Stimulated activated memory B cell treated with anti-CD40 and anti-IgM and Interleukin-4, amounts not matched to agents 10 μg/mL and 1 μg/mL and 100 μg/mL, for 72 hours (primary cell): ENCODE measurements at regions not wholly inside any gene's neighbourhood (a gene's known extent, or its start where the extent isn't known, plus 50 kb on each side); places are given as distances from the start of the nearest gene placed in this dataset.
"Not testable (repeated sequence)": the region's sequence is repeated elsewhere in the genome, so short reads cannot be mapped to it uniquely, and the experiment has no call there.

Experiments
- ATAC-seq: fragments of 150-1000 bp; cut with Tn5 transposase; 2 replicates; pipeline ENCODE4 v1.10.0; 2021
- H3K27ac Mint-ChIP-seq: one replicate; pipeline ENCODE4 v1.8.0; 2022; ENCODE audit warnings: mild to moderate bottlenecking, mixed read lengths
- H3K27me3 Mint-ChIP-seq: one replicate; pipeline ENCODE4 v1.8.0; 2022; ENCODE audit warnings: mixed read lengths
- H3K36me3 Mint-ChIP-seq: one replicate; pipeline ENCODE4 v1.8.0; 2022; ENCODE audit warnings: mixed read lengths
- H3K4me1 Mint-ChIP-seq: one replicate; pipeline ENCODE4 v1.8.0; 2022; ENCODE audit warnings: mixed read lengths
- H3K4me3 Mint-ChIP-seq: one replicate; pipeline ENCODE4 v1.8.0; 2022; ENCODE audit warnings: mild to moderate bottlenecking, moderate library complexity, mixed read lengths
- H3K9me3 Mint-ChIP-seq: one replicate; pipeline ENCODE4 v1.8.0; 2022; ENCODE audit warnings: mixed read lengths

GRCh38 chr11:15349413-15349812 is 234.7 kb downstream of the INSC start:
- no peak for ATAC-seq
- H3K4me1 Mint-ChIP-seq, result no peaks in the 10 kb centered on the region
- no peak overlapping the region for H3K4me3 Mint-ChIP-seq
- H3K36me3 Mint-ChIP-seq, result no peaks in the 10 kb centered on the region
- H3K27me3 Mint-ChIP-seq, result no peaks in the 10 kb centered on the region
- peaks cover 6% of the 10 kb centered on the region for H3K9me3 Mint-ChIP-seq
- H3K27ac Mint-ChIP-seq, result no peak overlapping the region

- no peak overlapping the region for H3K27ac Mint-ChIP-seq
- no peaks in the 10 kb centered on the region for H3K36me3 Mint-ChIP-seq
- no peak for ATAC-seq
- H3K4me3 Mint-ChIP-seq, result no peak overlapping the region
- H3K4me1 Mint-ChIP-seq, result no peaks in the 10 kb centered on the region
- H3K9me3 Mint-ChIP-seq, result peaks cover 6% of the 10 kb centered on the region
- H3K27me3 Mint-ChIP-seq, result peaks cover 8% of the 10 kb centered on the region
Measured at GRCh38 chr11:15361316-15361715, 246.6 kb downstream of the INSC start.

GRCh38 chr11:15365286-15365685 is 250.6 kb downstream of the INSC start:
- H3K36me3 Mint-ChIP-seq, H3K4me1 Mint-ChIP-seq, ATAC-seq, H3K9me3 Mint-ChIP-seq, H3K27ac Mint-ChIP-seq, H3K27me3 Mint-ChIP-seq, H3K4me3 Mint-ChIP-seq: not testable (repeated sequence)

GRCh38 chr11:15367695-15368094 is 253.0 kb downstream of the INSC start:
- no peaks in the 10 kb centered on the region for H3K4me1 Mint-ChIP-seq
- no peak overlapping the region for H3K4me3 Mint-ChIP-seq
- no peak for ATAC-seq
- H3K27me3 Mint-ChIP-seq, result peaks cover 9% of the 10 kb centered on the region
- no peaks in the 10 kb centered on the region for H3K36me3 Mint-ChIP-seq
- H3K27ac Mint-ChIP-seq, result no peak overlapping the region
- H3K9me3 Mint-ChIP-seq, result no peaks in the 10 kb centered on the region

- ATAC-seq, result no peak
- Mint-ChIP-seq H3K4me3 (no peak overlapping the region), H3K36me3 (no peaks in the 10 kb centered on the region), H3K27ac (no peak overlapping the region), H3K4me1 (no peaks in the 10 kb centered on the region), H3K9me3 (peaks cover 2% of the 10 kb centered on the region), H3K27me3 (peaks cover 8% of the 10 kb centered on the region)
Measured at GRCh38 chr11:15370495-15371147, 255.9 kb downstream of the INSC start.

- Mint-ChIP-seq H3K36me3 (no peaks in the 10 kb centered on the region), H3K4me1 (no peaks in the 10 kb centered on the region), H3K27me3 (no peaks in the 10 kb centered on the region), H3K27ac (no peak overlapping the region), H3K4me3 (no peak overlapping the region), H3K9me3 (peaks cover 3% of the 10 kb centered on the region)
- ATAC-seq, result peak; percentile 42
Measured at GRCh38 chr11:15371533-15371932, 256.8 kb downstream of the INSC start.

- H3K4me3 Mint-ChIP-seq, result no peak overlapping the region
- ATAC-seq, result no peak
- no peaks in the 10 kb centered on the region for H3K27me3 Mint-ChIP-seq
- H3K4me1 Mint-ChIP-seq, result no peaks in the 10 kb centered on the region
- no peak overlapping the region for H3K27ac Mint-ChIP-seq
- H3K9me3 Mint-ChIP-seq, result peaks cover 5% of the 10 kb centered on the region
- no peaks in the 10 kb centered on the region for H3K36me3 Mint-ChIP-seq
Measured at GRCh38 chr11:15374418-15374817, 259.7 kb downstream of the INSC start.

GRCh38 chr11:15378941-15379340 is 264.2 kb downstream of the INSC start:
- ATAC-seq, result no peak
- Mint-ChIP-seq H3K9me3 (peaks cover 8% of the 10 kb centered on the region), H3K4me3 (no peak overlapping the region), H3K4me1 (no peaks in the 10 kb centered on the region), H3K27ac (no peak overlapping the region), H3K36me3 (no peaks in the 10 kb centered on the region), H3K27me3 (no peaks in the 10 kb centered on the region)

GRCh38 chr11:15379483-15379882 is 264.8 kb downstream of the INSC start:
- ATAC-seq, result no peak
- no peaks in the 10 kb centered on the region for H3K36me3 Mint-ChIP-seq
- no peaks in the 10 kb centered on the region for H3K4me1 Mint-ChIP-seq
- peaks cover 8% of the 10 kb centered on the region for H3K9me3 Mint-ChIP-seq
- H3K27ac Mint-ChIP-seq, result no peak overlapping the region
- no peak overlapping the region for H3K4me3 Mint-ChIP-seq
- H3K27me3 Mint-ChIP-seq, result no peaks in the 10 kb centered on the region

GRCh38 chr11:15390857-15391256 is 276.1 kb downstream of the INSC start:
- H3K27ac Mint-ChIP-seq, result no peak overlapping the region

GRCh38 chr11:15396778-15397177 is 282.1 kb downstream of the INSC start:
- no peaks in the 10 kb centered on the region for H3K27me3 Mint-ChIP-seq
- no peak overlapping the region for H3K27ac Mint-ChIP-seq
- no peaks in the 10 kb centered on the region for H3K4me1 Mint-ChIP-seq
- H3K4me3 Mint-ChIP-seq, result no peak overlapping the region
- no peaks in the 10 kb centered on the region for H3K36me3 Mint-ChIP-seq
- H3K9me3 Mint-ChIP-seq, result peaks cover 18% of the 10 kb centered on the region
- no peak for ATAC-seq

More at GRCh38 chr11:15390857-15391256, 276.1 kb downstream of the INSC start:
- Mint-ChIP-seq H3K9me3 (peaks cover 12% of the 10 kb centered on the region), H3K4me1 (no peaks in the 10 kb centered on the region), H3K4me3 (peak overlapping the region; percentile 48), H3K27me3 (no peaks in the 10 kb centered on the region), H3K36me3 (no peaks in the 10 kb centered on the region)
- ATAC-seq, result no peak

- H3K4me1 Mint-ChIP-seq, result no peaks in the 10 kb centered on the region
- ATAC-seq, result no peak
- H3K27ac Mint-ChIP-seq, result no peak overlapping the region
- H3K4me3 Mint-ChIP-seq, result no peak overlapping the region
- no peaks in the 10 kb centered on the region for H3K27me3 Mint-ChIP-seq
- H3K36me3 Mint-ChIP-seq, result no peaks in the 10 kb centered on the region
- H3K9me3 Mint-ChIP-seq, result peaks cover 4% of the 10 kb centered on the region
Measured at GRCh38 chr11:15406851-15407351, 292.2 kb downstream of the INSC start.

GRCh38 chr11:15412054-15412453 is 297.3 kb downstream of the INSC start:
- no peaks in the 10 kb centered on the region for H3K4me1 Mint-ChIP-seq
- no peak overlapping the region for H3K4me3 Mint-ChIP-seq
- no peaks in the 10 kb centered on the region for H3K36me3 Mint-ChIP-seq
- no peak for ATAC-seq
- no peak overlapping the region for H3K27ac Mint-ChIP-seq
- H3K27me3 Mint-ChIP-seq, result no peaks in the 10 kb centered on the region
- H3K9me3 Mint-ChIP-seq, result no peaks in the 10 kb centered on the region

GRCh38 chr11:15418921-15419320 is 304.2 kb downstream of the INSC start:
- Mint-ChIP-seq H3K4me1 (no peaks in the 10 kb centered on the region), H3K4me3 (no peak overlapping the region), H3K27me3 (no peaks in the 10 kb centered on the region), H3K9me3 (peaks cover 6% of the 10 kb centered on the region), H3K27ac (no peak overlapping the region), H3K36me3 (no peaks in the 10 kb centered on the region)
- ATAC-seq, result no peak

- Mint-ChIP-seq H3K4me3 (no peak overlapping the region), H3K27me3 (no peaks in the 10 kb centered on the region), H3K9me3 (peaks cover 6% of the 10 kb centered on the region), H3K27ac (no peak overlapping the region), H3K4me1 (no peaks in the 10 kb centered on the region), H3K36me3 (no peaks in the 10 kb centered on the region)
- no peak for ATAC-seq
Measured at GRCh38 chr11:15419696-15420095, 305.0 kb downstream of the INSC start.

GRCh38 chr11:15430381-15430780 is 315.7 kb downstream of the INSC start:
- Mint-ChIP-seq H3K4me1 (no peaks in the 10 kb centered on the region), H3K36me3 (no peaks in the 10 kb centered on the region), H3K27me3 (no peaks in the 10 kb centered on the region), H3K4me3 (no peak overlapping the region), H3K9me3 (peaks cover 10% of the 10 kb centered on the region), H3K27ac (no peak overlapping the region)
- ATAC-seq, result no peak
